ENCODE measurements at regions not wholly inside any gene's neighbourhood (a gene's known extent, or its start where the extent isn't known, plus 50 kb on each side); places are given as distances from the start of the nearest gene placed in this dataset.

GRCh38 chr17:12597895-12598294 lies 67.8 kb upstream of the MYOCD start:
- ATAC-seq (ENCODE audit: low FRiP score) (no peak), DNase-seq (ENCODE audit: low spot score) (no peak)
- TF ChIP-seq CTCF (IDR thresholded peaks at IDR 0.05), result no peak

GRCh38 chr17:12599186-12599920 lies 66.3 kb upstream of the MYOCD start:
- no peak for ATAC-seq (ENCODE audit: low FRiP score)
- DNase-seq (ENCODE audit: low spot score), result no peak
- TF ChIP-seq CTCF (IDR thresholded peaks at IDR 0.05), result no peak

- TF ChIP-seq CTCF (IDR thresholded peaks at IDR 0.05), result no peak
- ATAC-seq (ENCODE audit: low FRiP score), result no peak
- no peak for DNase-seq (ENCODE audit: low spot score)
Observed at GRCh38 chr17:12600349-12600748, 65.3 kb upstream of the MYOCD start.

- no peak for TF ChIP-seq CTCF (IDR thresholded peaks at IDR 0.05)
- ATAC-seq (ENCODE audit: low FRiP score) (no peak), DNase-seq (ENCODE audit: low spot score) (no peak)
Observed at GRCh38 chr17:12603566-12603965, 62.1 kb upstream of the MYOCD start.

GRCh38 chr17:12605222-12605621 lies 60.5 kb upstream of the MYOCD start:
- no peak for DNase-seq (ENCODE audit: low spot score)
- no peak for ATAC-seq (ENCODE audit: low FRiP score)
- TF ChIP-seq CTCF (IDR thresholded peaks at IDR 0.05), result no peak

- TF ChIP-seq CTCF (IDR thresholded peaks at IDR 0.05), result no peak
- DNase-seq (ENCODE audit: low spot score), result no peak
- no peak for ATAC-seq (ENCODE audit: low FRiP score)
Observed at GRCh38 chr17:12613566-12613965, 52.1 kb upstream of the MYOCD start.
